ENCODE measurements at regions not wholly inside any gene's neighbourhood (a gene's known extent, or its start where the extent isn't known, plus 50 kb on each side); places are given as distances from the start of the nearest gene placed in this dataset.
A peak's percentile ranks its signal among the peaks of the same experiment; 100 is the strongest.
"Not testable (repeated sequence)": the region's sequence is repeated elsewhere in the genome, so short reads cannot be mapped to it uniquely, and the experiment has no call there.

DNA sequence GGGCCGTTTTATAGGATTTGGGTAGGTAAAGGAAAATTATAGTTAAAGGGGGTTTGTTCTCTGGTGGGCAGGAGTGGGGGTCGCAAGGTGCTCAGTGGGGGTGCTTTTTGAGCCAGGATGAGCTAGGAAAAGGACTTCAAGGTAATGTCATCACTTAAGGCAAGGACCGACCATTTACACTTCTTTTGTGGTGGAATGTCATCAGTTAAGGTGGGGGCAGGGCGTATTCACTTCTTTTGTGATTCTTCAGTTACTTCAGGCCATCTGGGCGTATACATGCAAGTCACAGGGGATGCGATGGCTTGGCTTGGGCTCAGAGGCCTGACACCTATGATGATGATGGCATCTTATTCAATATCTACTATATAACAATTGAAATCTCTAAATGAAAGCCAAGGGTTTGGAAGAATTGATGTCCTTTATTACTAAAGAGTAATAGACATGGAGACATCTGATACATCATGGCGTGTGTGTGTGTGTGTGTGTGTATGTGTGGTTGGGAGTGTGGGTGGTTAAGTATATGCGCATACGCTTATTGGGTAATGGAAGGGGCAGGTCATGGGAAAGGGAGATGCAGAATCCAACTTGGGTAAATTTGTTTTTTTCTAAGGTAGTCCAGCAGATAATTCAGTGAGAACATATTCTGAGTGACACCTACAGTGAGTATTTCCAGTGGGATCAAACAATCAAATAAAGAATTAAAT is 236.9 kb upstream of the DUSP10 start:
- POLR2A ChIA-PET; H3K27me3 Mint-ChIP-seq (ENCODE audit: low read depth): not testable (repeated sequence)
- peak overlapping the region; percentile 81 for H3K27ac Mint-ChIP-seq
- ATAC-seq (peak; percentile 58), DNase-seq (ENCODE audit: low spot score) (peak; percentile 25)
- H3K9me3 Mint-ChIP-seq, result peaks cover 13% of the 10 kb centered on the region
- 0 out of 2 replicates have a peak overlapping the region, but pooled peaks have one; percentile 8 for H3K4me3 Mint-ChIP-seq
- H3K4me1 Mint-ChIP-seq, result peaks cover 62% of the 10 kb centered on the region
- CTCF ChIA-PET, result interaction anchor here (0.6 to 1.8 kb wide), 8 partner anchors 13 to 263 kb away, joined by 3 to 10 read pairs (median 4); partner anchors contain the start of gene DUSP10
- H3K36me3 Mint-ChIP-seq, result peaks cover 11% of the 10 kb centered on the region; the same call in 1 of the 2 replicates
- TF ChIP-seq TEAD1 (CRISPR knock-in tag; IDR thresholded peaks at IDR 0.05), result peak; percentile 49; the same call in 1 of the 2 replicates

DNA sequence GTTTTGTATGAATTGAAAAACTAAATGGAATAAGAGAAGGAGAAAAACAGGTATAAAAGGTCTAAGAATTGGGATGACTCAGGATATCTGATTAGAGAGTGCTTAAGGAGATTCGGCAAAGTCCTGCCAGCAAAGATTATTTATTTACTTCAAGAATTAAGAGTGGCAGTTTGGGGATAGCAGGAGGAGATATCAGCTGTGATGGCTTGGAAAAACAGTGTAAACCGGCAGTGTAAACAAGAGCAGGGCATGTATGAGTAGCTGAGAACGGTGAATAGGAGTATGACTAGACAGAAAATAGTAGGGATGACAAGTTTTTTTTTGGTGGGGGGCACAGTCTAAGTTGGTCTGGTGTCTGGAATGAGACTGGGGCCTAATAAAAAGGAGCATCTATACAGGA is 231.9 kb upstream of the DUSP10 start:
- H3K4me3 Mint-ChIP-seq; H3K9me3 Mint-ChIP-seq; DNase-seq (ENCODE audit: low spot score); POLR2A ChIA-PET; ATAC-seq; CTCF ChIA-PET; H3K36me3 Mint-ChIP-seq; H3K27me3 Mint-ChIP-seq (ENCODE audit: low read depth): not testable (repeated sequence)
- peak overlapping the region; percentile 70 for H3K27ac Mint-ChIP-seq
- H3K4me1 Mint-ChIP-seq, result peaks cover 59% of the 10 kb centered on the region

DNA sequence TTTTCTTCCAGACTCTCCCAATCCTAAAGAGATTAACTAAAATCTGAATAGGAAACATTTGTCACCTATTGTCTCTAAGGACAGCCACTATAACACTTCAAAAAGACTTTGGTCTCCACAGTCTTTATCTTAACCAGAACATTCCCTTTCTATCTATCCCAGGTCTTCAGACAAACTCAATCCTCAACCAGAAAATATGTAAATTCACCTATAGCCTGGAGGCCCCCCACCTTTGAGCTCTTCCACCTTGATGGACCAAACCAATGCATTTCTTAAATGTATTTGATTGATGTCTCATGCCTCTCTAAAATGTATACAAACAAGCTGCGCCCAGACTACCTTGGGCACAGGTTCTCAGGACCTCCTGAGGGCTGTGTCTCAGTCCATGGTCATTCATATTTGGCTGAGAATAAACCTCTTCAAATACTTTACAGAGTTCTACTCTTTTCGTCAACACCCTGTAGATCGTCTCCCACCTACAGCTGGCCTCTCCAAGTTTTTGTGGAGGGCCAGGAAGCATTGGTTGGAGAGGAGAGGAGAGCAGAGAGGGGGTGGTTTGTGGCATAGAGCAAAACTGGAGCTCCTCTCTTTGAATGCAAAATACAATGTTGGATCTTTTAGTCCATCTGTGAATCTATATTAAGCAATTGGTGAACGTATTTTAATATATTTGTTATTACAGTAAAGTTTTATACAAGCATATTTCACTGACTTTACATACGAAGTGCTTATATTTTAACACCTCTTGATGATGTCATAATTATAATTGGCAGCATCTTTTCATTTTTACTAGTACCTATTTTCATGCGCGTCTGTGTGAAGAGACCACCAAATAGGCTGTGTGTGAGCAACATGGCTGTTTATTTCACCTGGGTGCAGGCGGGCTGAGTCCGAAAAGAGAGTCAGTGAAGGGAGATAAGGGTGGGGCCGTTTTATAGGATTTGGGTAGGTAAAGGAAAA is 230.7 kb upstream of the DUSP10 start:
- POLR2A ChIA-PET, result no interaction called here
- H3K36me3 Mint-ChIP-seq, result no peaks in the 10 kb centered on the region
- H3K4me3 Mint-ChIP-seq, result peak overlapping the region; percentile 1; the same call in 1 of the 2 replicates
- no peaks in the 10 kb centered on the region for H3K9me3 Mint-ChIP-seq
- H3K27ac Mint-ChIP-seq, result peak overlapping the region; percentile 91
- no peaks in the 10 kb centered on the region for H3K27me3 Mint-ChIP-seq (ENCODE audit: low read depth)
- no peak for DNase-seq (ENCODE audit: low spot score)
- CTCF ChIA-PET, result no interaction called here
- ATAC-seq, result peak; percentile 65
- H3K4me1 Mint-ChIP-seq, result peaks cover 48% of the 10 kb centered on the region
- TF ChIP-seq, protein P1, sequence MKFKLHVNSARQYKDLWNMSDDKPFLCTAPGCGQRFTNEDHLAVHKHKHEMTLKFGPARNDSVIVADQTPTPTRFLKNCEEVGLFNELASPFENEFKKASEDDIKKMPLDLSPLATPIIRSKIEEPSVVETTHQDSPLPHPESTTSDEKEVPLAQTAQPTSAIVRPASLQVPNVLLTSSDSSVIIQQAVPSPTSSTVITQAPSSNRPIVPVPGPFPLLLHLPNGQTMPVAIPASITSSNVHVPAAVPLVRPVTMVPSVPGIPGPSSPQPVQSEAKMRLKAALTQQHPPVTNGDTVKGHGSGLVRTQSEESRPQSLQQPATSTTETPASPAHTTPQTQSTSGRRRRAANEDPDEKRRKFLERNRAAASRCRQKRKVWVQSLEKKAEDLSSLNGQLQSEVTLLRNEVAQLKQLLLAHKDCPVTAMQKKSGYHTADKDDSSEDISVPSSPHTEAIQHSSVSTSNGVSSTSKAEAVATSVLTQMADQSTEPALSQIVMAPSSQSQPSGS (CRISPR knock-in tag; IDR thresholded peaks at IDR 0.05; ENCODE audit: borderline replicate concordance, low read depth), result no peak
- TF ChIP-seq, protein P2, sequence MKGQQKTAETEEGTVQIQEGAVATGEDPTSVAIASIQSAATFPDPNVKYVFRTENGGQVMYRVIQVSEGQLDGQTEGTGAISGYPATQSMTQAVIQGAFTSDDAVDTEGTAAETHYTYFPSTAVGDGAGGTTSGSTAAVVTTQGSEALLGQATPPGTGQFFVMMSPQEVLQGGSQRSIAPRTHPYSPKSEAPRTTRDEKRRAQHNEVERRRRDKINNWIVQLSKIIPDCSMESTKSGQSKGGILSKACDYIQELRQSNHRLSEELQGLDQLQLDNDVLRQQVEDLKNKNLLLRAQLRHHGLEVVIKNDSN (CRISPR knock-in tag; IDR thresholded peaks at IDR 0.05), result no peak
- TF ChIP-seq NR2C2 (CRISPR knock-in tag; IDR thresholded peaks at IDR 0.05), result no peak
- TF ChIP-seq ESRRA (CRISPR knock-in tag; IDR thresholded peaks at IDR 0.05; ENCODE audit: borderline replicate concordance), result no peak
- TF ChIP-seq, protein P3, sequence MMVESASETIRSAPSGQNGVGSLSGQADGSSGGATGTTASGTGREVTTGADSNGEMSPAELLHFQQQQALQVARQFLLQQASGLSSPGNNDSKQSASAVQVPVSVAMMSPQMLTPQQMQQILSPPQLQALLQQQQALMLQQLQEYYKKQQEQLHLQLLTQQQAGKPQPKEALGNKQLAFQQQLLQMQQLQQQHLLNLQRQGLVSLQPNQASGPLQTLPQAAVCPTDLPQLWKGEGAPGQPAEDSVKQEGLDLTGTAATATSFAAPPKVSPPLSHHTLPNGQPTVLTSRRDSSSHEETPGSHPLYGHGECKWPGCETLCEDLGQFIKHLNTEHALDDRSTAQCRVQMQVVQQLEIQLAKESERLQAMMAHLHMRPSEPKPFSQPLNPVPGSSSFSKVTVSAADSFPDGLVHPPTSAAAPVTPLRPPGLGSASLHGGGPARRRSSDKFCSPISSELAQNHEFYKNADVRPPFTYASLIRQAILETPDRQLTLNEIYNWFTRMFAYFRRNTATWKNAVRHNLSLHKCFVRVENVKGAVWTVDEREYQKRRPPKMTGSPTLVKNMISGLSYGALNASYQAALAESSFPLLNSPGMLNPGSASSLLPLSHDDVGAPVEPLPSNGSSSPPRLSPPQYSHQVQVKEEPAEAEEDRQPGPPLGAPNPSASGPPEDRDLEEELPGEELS (CRISPR knock-in tag; IDR thresholded peaks at IDR 0.05), result no peak
- TF ChIP-seq, protein P4, sequence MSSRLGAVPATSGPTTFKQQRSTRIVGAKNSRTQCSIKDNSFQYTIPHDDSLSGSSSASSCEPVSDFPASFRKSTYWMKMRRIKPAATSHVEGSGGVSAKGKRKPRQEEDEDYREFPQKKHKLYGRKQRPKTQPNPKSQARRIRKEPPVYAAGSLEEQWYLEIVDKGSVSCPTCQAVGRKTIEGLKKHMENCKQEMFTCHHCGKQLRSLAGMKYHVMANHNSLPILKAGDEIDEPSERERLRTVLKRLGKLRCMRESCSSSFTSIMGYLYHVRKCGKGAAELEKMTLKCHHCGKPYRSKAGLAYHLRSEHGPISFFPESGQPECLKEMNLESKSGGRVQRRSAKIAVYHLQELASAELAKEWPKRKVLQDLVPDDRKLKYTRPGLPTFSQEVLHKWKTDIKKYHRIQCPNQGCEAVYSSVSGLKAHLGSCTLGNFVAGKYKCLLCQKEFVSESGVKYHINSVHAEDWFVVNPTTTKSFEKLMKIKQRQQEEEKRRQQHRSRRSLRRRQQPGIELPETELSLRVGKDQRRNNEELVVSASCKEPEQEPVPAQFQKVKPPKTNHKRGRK (CRISPR knock-in tag; IDR thresholded peaks at IDR 0.05; ENCODE audit: borderline replicate concordance), result no peak
- TF ChIP-seq, protein P5, sequence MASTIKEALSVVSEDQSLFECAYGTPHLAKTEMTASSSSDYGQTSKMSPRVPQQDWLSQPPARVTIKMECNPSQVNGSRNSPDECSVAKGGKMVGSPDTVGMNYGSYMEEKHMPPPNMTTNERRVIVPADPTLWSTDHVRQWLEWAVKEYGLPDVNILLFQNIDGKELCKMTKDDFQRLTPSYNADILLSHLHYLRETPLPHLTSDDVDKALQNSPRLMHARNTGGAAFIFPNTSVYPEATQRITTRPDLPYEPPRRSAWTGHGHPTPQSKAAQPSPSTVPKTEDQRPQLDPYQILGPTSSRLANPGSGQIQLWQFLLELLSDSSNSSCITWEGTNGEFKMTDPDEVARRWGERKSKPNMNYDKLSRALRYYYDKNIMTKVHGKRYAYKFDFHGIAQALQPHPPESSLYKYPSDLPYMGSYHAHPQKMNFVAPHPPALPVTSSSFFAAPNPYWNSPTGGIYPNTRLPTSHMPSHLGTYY (CRISPR knock-in tag; IDR thresholded peaks at IDR 0.05), result no peak
- TF ChIP-seq, protein P6, sequence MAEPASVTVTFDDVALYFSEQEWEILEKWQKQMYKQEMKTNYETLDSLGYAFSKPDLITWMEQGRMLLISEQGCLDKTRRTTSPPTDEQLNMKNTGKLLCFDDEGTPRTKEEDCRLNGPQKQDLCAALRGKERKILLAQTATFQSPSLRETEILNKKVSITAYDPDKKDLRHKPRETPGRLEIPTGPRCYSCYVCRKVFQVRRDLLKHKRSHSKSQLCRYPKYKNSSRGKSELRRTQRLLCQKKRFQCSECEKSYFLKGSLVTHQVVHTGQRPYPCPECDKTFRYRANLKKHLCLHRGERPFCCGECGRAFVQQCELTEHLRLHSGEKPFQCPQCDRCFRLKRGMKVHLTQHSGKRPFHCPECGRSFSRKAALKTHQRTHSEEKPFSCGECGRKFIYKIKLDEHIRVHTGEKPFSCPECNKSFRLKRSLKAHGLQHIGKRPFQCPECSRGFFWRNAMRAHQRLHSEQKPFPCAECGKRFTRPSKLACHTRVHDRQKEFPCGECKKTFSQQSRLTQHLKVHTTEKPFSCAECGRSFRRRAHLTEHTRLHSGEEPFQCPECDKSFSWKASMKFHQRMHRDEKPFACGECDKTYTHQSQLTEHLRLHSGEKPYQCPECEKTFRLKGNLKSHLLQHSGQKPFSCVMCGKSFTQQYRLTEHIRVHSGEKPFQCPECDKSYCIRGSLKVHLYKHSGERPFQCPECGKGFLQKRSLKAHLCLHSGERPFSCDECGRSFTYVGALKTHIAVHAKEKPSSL (CRISPR knock-in tag; conservative IDR thresholded peaks at IDR 0.05), result no peak
- no peak for TF ChIP-seq CBFB (CRISPR knock-in tag; IDR thresholded peaks at IDR 0.05; ENCODE audit: low read depth)
- TF ChIP-seq GABPB1 (CRISPR knock-in tag; IDR thresholded peaks at IDR 0.05), result no peak
- no peak for TF ChIP-seq SMAD3 (CRISPR knock-in tag; IDR thresholded peaks at IDR 0.05; ENCODE audit: borderline replicate concordance)

DNA sequence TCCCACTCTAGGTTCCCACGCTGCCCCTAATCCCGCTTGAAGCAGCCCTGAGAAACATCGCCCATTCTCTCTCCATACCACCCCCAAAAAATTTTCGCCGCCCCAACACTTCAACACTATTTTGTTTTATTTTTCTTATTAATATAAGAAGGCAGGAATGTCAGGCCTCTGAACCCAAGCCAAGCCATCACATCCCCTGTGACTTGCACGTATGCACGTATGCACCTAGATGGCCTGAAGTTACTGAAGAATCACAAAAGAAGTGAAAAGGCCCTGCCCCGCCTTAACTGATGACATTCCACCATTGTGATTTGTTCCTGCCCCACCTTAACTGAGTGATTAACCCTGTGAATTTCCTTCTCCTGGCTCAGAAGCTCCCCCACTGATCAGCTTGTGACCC is 229.1 kb upstream of the DUSP10 start:
- H3K27me3 Mint-ChIP-seq (ENCODE audit: low read depth); ATAC-seq; H3K9me3 Mint-ChIP-seq; POLR2A ChIA-PET; CTCF ChIA-PET; H3K4me3 Mint-ChIP-seq; H3K36me3 Mint-ChIP-seq; DNase-seq (ENCODE audit: low spot score): not testable (repeated sequence)
- H3K4me1 Mint-ChIP-seq, result peaks cover 57% of the 10 kb centered on the region
- peak overlapping the region; percentile 26; the same call in 1 of the 2 replicates for H3K27ac Mint-ChIP-seq

DNA sequence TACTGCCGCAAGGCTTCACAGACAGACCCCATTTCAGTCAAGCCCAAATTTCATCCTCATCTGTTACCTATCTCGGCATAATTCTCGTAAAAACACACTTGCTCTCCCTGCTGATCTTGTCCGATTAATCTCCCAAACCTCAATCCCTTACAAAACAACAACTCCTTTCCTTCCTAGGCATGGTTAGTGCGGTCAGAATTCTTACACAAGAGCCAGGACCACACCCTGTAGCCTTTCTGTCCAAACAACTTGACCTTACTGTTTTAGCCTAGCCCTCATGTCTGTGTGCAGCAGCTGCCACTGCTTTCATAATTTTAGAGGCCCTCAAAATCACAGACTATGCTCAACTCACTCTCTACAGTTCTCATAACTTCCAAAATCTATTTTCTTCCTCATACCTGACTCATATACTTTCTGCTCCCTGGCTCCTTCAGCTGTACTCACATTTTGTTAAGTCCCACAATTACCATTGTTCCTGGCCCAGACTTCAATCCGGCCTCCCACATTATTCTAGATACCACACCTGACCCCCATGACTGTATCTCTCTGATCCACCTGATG is 227.5 kb upstream of the DUSP10 start:
- H3K27me3 Mint-ChIP-seq (ENCODE audit: low read depth); DNase-seq (ENCODE audit: low spot score); H3K36me3 Mint-ChIP-seq; H3K27ac Mint-ChIP-seq; H3K9me3 Mint-ChIP-seq; ATAC-seq; POLR2A ChIA-PET; CTCF ChIA-PET; H3K4me3 Mint-ChIP-seq: not testable (repeated sequence)
- H3K4me1 Mint-ChIP-seq, result peaks cover 57% of the 10 kb centered on the region

Data from WTC11 (cell line).